ENCODE measurements at regions not wholly inside any gene's neighbourhood (a gene's known extent, or its start where the extent isn't known, plus 50 kb on each side); places are given as distances from the start of the nearest gene placed in this dataset.

- no peak overlapping the region for H4K5ac ChIP-seq (ENCODE audit: low read depth, low read length)
- H4K91ac ChIP-seq (ENCODE audit: insufficient read depth, low read depth, low read length): no peak overlapping the region
- H2AFZ ChIP-seq (replicated peaks; ENCODE audit: low read length, poor library complexity): no peak overlapping the region
- BruUV-seq (replicated peaks): no TSS peak
- no peak overlapping the region for H3K18ac ChIP-seq (ENCODE audit: low read depth, low read length)
- no peak for DNase-seq
- TF ChIP-seq MAZ (IDR thresholded peaks at IDR 0.05; ENCODE audit: borderline replicate concordance, low read depth, low read length): no peak
- TF ChIP-seq USF2 (IDR thresholded peaks at IDR 0.05; ENCODE audit: low read depth, low read length): no peak
- TF ChIP-seq MXI1 (IDR thresholded peaks at IDR 0.05; ENCODE audit: borderline replicate concordance, low read depth, low read length): no peak
- TF ChIP-seq RAD21 (IDR thresholded peaks at IDR 0.05; ENCODE audit: low read length): no peak
- TF ChIP-seq, protein P1, sequence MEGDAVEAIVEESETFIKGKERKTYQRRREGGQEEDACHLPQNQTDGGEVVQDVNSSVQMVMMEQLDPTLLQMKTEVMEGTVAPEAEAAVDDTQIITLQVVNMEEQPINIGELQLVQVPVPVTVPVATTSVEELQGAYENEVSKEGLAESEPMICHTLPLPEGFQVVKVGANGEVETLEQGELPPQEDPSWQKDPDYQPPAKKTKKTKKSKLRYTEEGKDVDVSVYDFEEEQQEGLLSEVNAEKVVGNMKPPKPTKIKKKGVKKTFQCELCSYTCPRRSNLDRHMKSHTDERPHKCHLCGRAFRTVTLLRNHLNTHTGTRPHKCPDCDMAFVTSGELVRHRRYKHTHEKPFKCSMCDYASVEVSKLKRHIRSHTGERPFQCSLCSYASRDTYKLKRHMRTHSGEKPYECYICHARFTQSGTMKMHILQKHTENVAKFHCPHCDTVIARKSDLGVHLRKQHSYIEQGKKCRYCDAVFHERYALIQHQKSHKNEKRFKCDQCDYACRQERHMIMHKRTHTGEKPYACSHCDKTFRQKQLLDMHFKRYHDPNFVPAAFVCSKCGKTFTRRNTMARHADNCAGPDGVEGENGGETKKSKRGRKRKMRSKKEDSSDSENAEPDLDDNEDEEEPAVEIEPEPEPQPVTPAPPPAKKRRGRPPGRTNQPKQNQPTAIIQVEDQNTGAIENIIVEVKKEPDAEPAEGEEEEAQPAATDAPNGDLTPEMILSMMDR (conservative IDR thresholded peaks at IDR 0.05; ENCODE audit: low read depth, low read length): no peak
- no peak for TF ChIP-seq MAFK (IDR thresholded peaks at IDR 0.05; ENCODE audit: low read depth, low read length)
- no peak for TF ChIP-seq CHD1 (IDR thresholded peaks at IDR 0.05; ENCODE audit: low read depth, low read length)
- TF ChIP-seq POLR2A (IDR thresholded peaks at IDR 0.05; ENCODE audit: low read depth, low read length): no peak
- TF ChIP-seq ELK1 (IDR thresholded peaks at IDR 0.05; ENCODE audit: borderline replicate concordance, low read depth, low read length): no peak
- TF ChIP-seq RCOR1 (IDR thresholded peaks at IDR 0.05; ENCODE audit: insufficient replicate concordance, low read length): no peak
- TF ChIP-seq SMC3 (IDR thresholded peaks at IDR 0.05; ENCODE audit: low read depth, low read length): no peak
- no peak for TF ChIP-seq NFE2L2 (IDR thresholded peaks at IDR 0.05; ENCODE audit: low read depth, low read length)
- no peak for TF ChIP-seq CEBPB (IDR thresholded peaks at IDR 0.05; ENCODE audit: low read depth, low read length)
- H3K27me3 ChIP-seq (ENCODE audit: control insufficient read depth, insufficient read depth, low read length): no peaks in the 10 kb centered on the region
- no peaks in the 10 kb centered on the region for H3K9me3 ChIP-seq (ENCODE audit: control insufficient read depth, insufficient read depth, low read length)
- no peak overlapping the region for H4K8ac ChIP-seq (ENCODE audit: low read depth in 2 of 2, low read length in 2 of 2)
- intact Hi-C loops (cut with micrococcal nuclease) (no loop called here), dilution Hi-C loops (cut with HindIII; ENCODE audit: low sequenced_read_pairs, unreplicated experiment) (no loop called here), in situ Hi-C loops (cut with MboI; ENCODE audit: low sequenced_read_pairs) (no loop called here)
- no peak overlapping the region for H3K23ac ChIP-seq (ENCODE audit: low read depth, low read length)
- no peak overlapping the region for H3K56ac ChIP-seq (ENCODE audit: extremely low read depth, insufficient read depth, low read length)
- H3K4ac ChIP-seq (ENCODE audit: low read depth, low read length): no peak overlapping the region
- no peak overlapping the region for H2BK20ac ChIP-seq (ENCODE audit: low read depth, low read length)
- H3K79me1 ChIP-seq (ENCODE audit: low read depth in 1 of 2, low read length in 2 of 2): no peaks in the 10 kb centered on the region
- ChIA-PET POLR2A (ENCODE audit: unreplicated experiment) (no interaction called here), CTCF (no interaction called here)
- WGBS, 2 experiments (ENCODE audit: extremely low coverage in 2 of 2, insufficient read length in 1 of 2): no CpG with 5 or more reads among the region's 1 CpG
- H3K4me1 ChIP-seq (ENCODE audit: control insufficient read depth, insufficient read depth, low read length): no peaks in the 10 kb centered on the region
- no peak overlapping the region for H3K14ac ChIP-seq (replicated peaks; ENCODE audit: low read depth, low read length)
- no peak overlapping the region for H2AK9ac ChIP-seq (replicated peaks; ENCODE audit: low read depth, low read length, poor library complexity)
- H2AK5ac ChIP-seq (ENCODE audit: low read depth, low read length): no peak overlapping the region
- no peak overlapping the region for H2BK120ac ChIP-seq (ENCODE audit: low read depth, low read length)
- H3K4me3 ChIP-seq (ENCODE audit: insufficient read depth, low read depth, low read length): no peak overlapping the region
- H3K9me1 ChIP-seq (ENCODE audit: insufficient read depth, low read length): no peaks in the 10 kb centered on the region
- H3K27ac ChIP-seq (ENCODE audit: insufficient read depth, low read length): no peak overlapping the region
- ATAC-seq (ENCODE audit: low read depth): no peak
- H3K4me2 ChIP-seq (ENCODE audit: low read depth, low read length): no peak overlapping the region
- no peak overlapping the region for H3K9ac ChIP-seq (ENCODE audit: low read depth, low read length)
- no peak overlapping the region for H2BK5ac ChIP-seq (ENCODE audit: low read depth, low read length, poor library complexity, severe bottlenecking)
- H4K20me1 ChIP-seq (ENCODE audit: insufficient read depth, low read length): no peaks in the 10 kb centered on the region
- H3K36me3 ChIP-seq (ENCODE audit: control insufficient read depth, insufficient read depth, low read length): no peaks in the 10 kb centered on the region
- no peak overlapping the region for H2BK15ac ChIP-seq (ENCODE audit: low read depth, low read length)
Observed at GRCh38 chr17:70609566-70609965, 440.2 kb downstream of the KCNJ2 start.

Measured in IMR-90 (cell line).